Adrenal gland (tissue), 9 donors: ENCODE measurements at regions not wholly inside any gene's neighbourhood (a gene's known extent, or its start where the extent isn't known, plus 50 kb on each side); places are given as distances from the start of the nearest gene placed in this dataset.

ENCODE experiments used
- DNase-seq, 7 donors: peaks; one replicate each; pipeline ENCODE4 v3.0.0-alpha.2; 2019 to 2020
- H3K27ac ChIP-seq, 5 donors: fragments of 200-600 bp; sonication (generic) in 4 of 5; 1 replicate in 3 of 5; 2 replicates in 2 of 5; pipeline versions ENCODE4 v1.5.1 to v1.8.0; 2016 to 2020; ENCODE audit warnings: mild to moderate bottlenecking in 1 of 5
- H3K27me3 ChIP-seq: fragments of 200-600 bp; 2 replicates; pipeline ENCODE4 v1.8.0; 2021
- H3K36me3 ChIP-seq, 2 donors: fragments of 200-600 bp; replicated peaks in 1 of 2; 1 replicate in 1 of 2; 2 replicates in 1 of 2; pipeline versions ENCODE4 v1.5.1 to v1.8.0; 2018 to 2022
- H3K4me1 ChIP-seq, 2 donors: fragments of 200-600 bp; replicated peaks in 1 of 2; 1 replicate in 1 of 2; 2 replicates in 1 of 2; pipeline versions ENCODE4 v1.5.1 to v1.8.0; 2018 to 2021
- H3K4me3 ChIP-seq, 4 donors: fragments of 200-600 bp; sonication (generic) in 3 of 4; one replicate each; pipeline ENCODE4 v1.5.1; 2016 to 2018
- H3K9me3 ChIP-seq, 3 donors: fragments of 200-600 bp; sonication (generic) in 1 of 3; replicated peaks in 1 of 3; 1 replicate in 2 of 3; 2 replicates in 1 of 3; pipeline versions ENCODE4 v1.5.1 to v1.8.0; 2016 to 2021
- CTCF ChIP-seq, 6 experiments: fragments of 450-650 bp in 4 of 6; fragments of 200-600 bp in 2 of 6; sonication (generic) in 1 of 6; IDR thresholded peaks; 1 replicate in 5 of 6; 2 replicates in 1 of 6; pipeline versions ENCODE4 v1.5.1 to v1.8.0; 2016 to 2021; ENCODE audit warnings: antibody characterized with exemption in 6 of 6, mild to moderate bottlenecking in 2 of 6, moderate library complexity in 1 of 6
- POLR2A ChIP-seq, 2 donors: fragments of 450-650 bp; IDR thresholded peaks; one replicate each; pipeline ENCODE4 v1.6.1; 2017; ENCODE audit warnings: antibody characterized with exemption in 2 of 2, mild to moderate bottlenecking in 2 of 2, moderate library complexity in 1 of 2
- WGBS, 4 donors: extraction: QIAGEN DNeasy Blood & Tissue Kit in 2 of 4; methylation state at CpG; one replicate each; pipeline versions ENCODE4 v1.1.5 to v1.1.7; 2013 to 2017; 5-methylcytosine and 5-hydroxymethylcytosine counted together
- intact Hi-C, 2 donors: fragments of 100-400 bp; cut with DNase I; formaldehyde crosslinking; loops; one replicate each; pipeline versions ENCODE4 v1.14.1 to v1.15.0; 2022 to 2023
- donor health status: healthy with polysubstance abuse.
- donor health status: Bipolar disorder and iron deficiency.
- donor health status: DM: yes; HTN: yes; CAD: no.
- donor health status: DM: no; HTN: no; CAD: no.
- donor health status: DM: no; HTN: no; CAD: no.

GRCh38 chr6:15970517-15970916 is 158.4 kb upstream of the MYLIP start:
- 39 to 67% (median 56%) methylated on average over 3 of the region's 3 CpGs for WGBS, 4 donors
- TF ChIP-seq CTCF (IDR thresholded peaks at IDR 0.05) (no peak), POLR2A (IDR thresholded peaks at IDR 0.05) (no peak)
- H3K27me3 ChIP-seq: no peaks in the 10 kb centered on the region

GRCh38 chr6:15969236-15969778 is 159.6 kb upstream of the MYLIP start:
- H3K27me3 ChIP-seq: no peaks in the 10 kb centered on the region
- no peak overlapping the region for H3K27ac ChIP-seq
- no peak for DNase-seq
- intact Hi-C loops: no loop called here
- H3K36me3 ChIP-seq: no peaks in the 10 kb centered on the region
- no peaks in the 10 kb centered on the region for H3K9me3 ChIP-seq
- no peaks in the 10 kb centered on the region for H3K4me1 ChIP-seq
- no peak overlapping the region for H3K4me3 ChIP-seq
- TF ChIP-seq POLR2A (IDR thresholded peaks at IDR 0.05): no peak
- TF ChIP-seq CTCF (IDR thresholded peaks at IDR 0.05): no peak
- WGBS, 4 donors: 87 to 94% (median 89%) methylated on average over 3 of the region's 3 CpGs

More at GRCh38 chr6:15970517-15970916, 158.4 kb upstream of the MYLIP start:
- intact Hi-C loops: no loop called here
- no peak for DNase-seq
- no peaks in the 10 kb centered on the region for H3K9me3 ChIP-seq
- H3K36me3 ChIP-seq: no peaks in the 10 kb centered on the region
- no peaks in the 10 kb centered on the region for H3K4me1 ChIP-seq
- no peak overlapping the region for H3K27ac ChIP-seq
- no peak overlapping the region for H3K4me3 ChIP-seq

- Histone ChIP-seq H3K36me3 (no peaks in the 10 kb centered on the region), H3K9me3 (no peaks in the 10 kb centered on the region), H3K27me3 (no peaks in the 10 kb centered on the region), H3K4me3 (no peak overlapping the region), H3K27ac (no peak overlapping the region), H3K4me1 (no peaks in the 10 kb centered on the region)
- TF ChIP-seq CTCF (IDR thresholded peaks at IDR 0.05): no peak
- no peak for TF ChIP-seq POLR2A (IDR thresholded peaks at IDR 0.05)
- no peak for DNase-seq
- WGBS, 4 donors: 30 to 37% (median 35%) methylated on average over 3 of the region's 3 CpGs
- intact Hi-C loops: no loop called here
These were observed 160.4 kb upstream of the MYLIP start for GRCh38 chr6:15968519-15968918.

- no peaks in the 10 kb centered on the region for H3K36me3 ChIP-seq
These were observed 162.8 kb upstream of the MYLIP start for GRCh38 chr6:15966000-15966520.

More at GRCh38 chr6:15966000-15966520, 162.8 kb upstream of the MYLIP start:
- 70 to 91% (median 88%) methylated on average over 4 to 5 of the region's 5 CpGs for WGBS, 4 donors
- Histone ChIP-seq H3K4me3 (no peak overlapping the region), H3K4me1 (no peaks in the 10 kb centered on the region), H3K27ac (no peak overlapping the region), H3K27me3 (no peaks in the 10 kb centered on the region), H3K9me3 (no peaks in the 10 kb centered on the region)
- no peak for TF ChIP-seq CTCF (IDR thresholded peaks at IDR 0.05)
- DNase-seq: no peak
- intact Hi-C loops: no loop called here
